ENCODE measurements at regions not wholly inside any gene's neighbourhood (a gene's known extent, or its start where the extent isn't known, plus 50 kb on each side); places are given as distances from the start of the nearest gene placed in this dataset.
A peak's percentile ranks its signal among the peaks of the same experiment; 100 is the strongest.
"Not testable (repeated sequence)": the region's sequence is repeated elsewhere in the genome, so short reads cannot be mapped to it uniquely, and the experiment has no call there.

DNA sequence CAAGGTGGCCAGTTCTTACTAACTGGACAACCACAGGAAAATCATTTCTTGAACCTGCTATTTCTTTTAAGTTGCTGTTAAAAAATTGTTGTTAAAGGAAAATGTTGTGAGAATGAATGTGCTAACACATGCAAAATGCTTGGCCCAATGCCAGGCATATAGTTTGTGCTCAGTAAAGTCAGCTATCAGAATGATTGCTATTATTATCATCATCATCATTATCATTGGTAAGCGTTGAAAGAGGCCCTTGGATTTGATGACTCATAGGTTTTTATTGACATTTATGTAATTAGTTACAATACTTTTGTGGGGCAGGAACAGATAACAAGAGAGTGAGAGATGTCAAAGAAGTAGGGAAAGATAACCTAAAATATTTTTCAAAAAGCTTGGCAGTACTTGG is 394.2 kb upstream of the ZEB2 start:
- no peaks in the 10 kb centered on the region for H3K36me3 ChIP-seq (ENCODE audit: control insufficient read depth, insufficient read depth, low read length)
- H3K27me3 ChIP-seq (ENCODE audit: control insufficient read depth, insufficient read depth, low read length) = no peaks in the 10 kb centered on the region
- H3K27ac ChIP-seq (ENCODE audit: low read depth, low read length) = no peak overlapping the region
- no peak overlapping the region for H3K4me3 ChIP-seq (ENCODE audit: low read depth, low read length)
- no peak overlapping the region for H3K9ac ChIP-seq (ENCODE audit: low read length)
- no peaks in the 10 kb centered on the region for H3K4me1 ChIP-seq (ENCODE audit: control insufficient read depth, insufficient read depth, low read length)
- peaks cover 2% of the 10 kb centered on the region; the same call in 1 of the 2 replicates for H3K9me3 ChIP-seq (ENCODE audit: control insufficient read depth, insufficient read depth, low read depth, low read length)

DNA sequence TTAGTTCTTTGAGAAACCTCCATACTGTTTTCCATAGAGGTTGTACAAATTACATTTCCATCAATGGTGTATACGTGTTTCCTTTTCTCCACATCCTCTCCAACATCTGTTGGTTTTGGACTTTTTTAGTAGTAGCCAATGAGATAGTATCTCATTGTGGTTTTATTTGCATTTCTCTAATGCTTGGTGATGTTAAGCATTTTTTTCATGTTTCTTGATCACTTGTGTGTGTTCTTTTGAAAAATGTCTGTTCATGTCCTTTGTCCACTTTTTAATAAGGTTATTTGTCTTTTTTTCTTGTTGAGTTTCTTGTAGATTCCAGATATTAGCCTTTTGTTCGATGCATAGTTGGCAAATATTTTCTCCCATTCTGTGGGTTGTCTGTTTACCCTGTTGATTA is 392.3 kb upstream of the ZEB2 start:
- Histone ChIP-seq H3K27me3 (ENCODE audit: control insufficient read depth, insufficient read depth, low read length) (no peaks in the 10 kb centered on the region), H3K36me3 (ENCODE audit: control insufficient read depth, insufficient read depth, low read length) (no peaks in the 10 kb centered on the region), H3K9ac (ENCODE audit: low read length) (no peak overlapping the region), H3K4me3 (ENCODE audit: low read depth, low read length) (no peak overlapping the region), H3K27ac (ENCODE audit: low read depth, low read length) (no peak overlapping the region), H3K4me1 (ENCODE audit: control insufficient read depth, insufficient read depth, low read length) (no peaks in the 10 kb centered on the region), H3K9me3 (ENCODE audit: control insufficient read depth, insufficient read depth, low read depth, low read length) (peaks cover 5% of the 10 kb centered on the region; the same call in 1 of the 2 replicates)

DNA sequence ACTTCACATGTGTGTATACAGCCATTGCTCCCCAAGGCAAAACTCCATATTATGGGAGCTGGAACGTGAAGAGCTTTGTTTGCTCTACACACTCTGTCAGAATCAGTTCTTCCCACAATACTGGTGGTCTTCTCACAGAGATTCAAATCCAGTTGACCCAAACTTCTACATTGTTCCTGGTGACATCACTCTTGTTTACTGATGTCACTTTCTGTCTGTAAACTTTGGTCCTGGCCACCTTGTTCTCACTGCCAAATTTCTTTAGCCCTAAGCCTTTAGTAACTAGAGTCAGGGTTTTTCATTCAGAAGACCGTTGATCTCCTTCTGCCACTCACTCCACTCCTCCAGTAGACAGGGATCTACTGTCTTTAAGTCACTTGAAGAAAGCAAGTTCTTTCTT is 386.0 kb upstream of the ZEB2 start:
- Histone ChIP-seq H3K36me3 (ENCODE audit: control insufficient read depth, insufficient read depth, low read length) (no peaks in the 10 kb centered on the region), H3K27ac (ENCODE audit: low read depth, low read length) (no peak overlapping the region), H3K9ac (ENCODE audit: low read length) (no peak overlapping the region), H3K4me1 (ENCODE audit: control insufficient read depth, insufficient read depth, low read length) (peaks cover 3% of the 10 kb centered on the region; the same call in 1 of the 2 replicates), H3K27me3 (ENCODE audit: control insufficient read depth, insufficient read depth, low read length) (no peaks in the 10 kb centered on the region), H3K9me3 (ENCODE audit: control insufficient read depth, insufficient read depth, low read depth, low read length) (peaks cover 2% of the 10 kb centered on the region; the same call in 1 of the 2 replicates), H3K4me3 (ENCODE audit: low read depth, low read length) (no peak overlapping the region)

DNA sequence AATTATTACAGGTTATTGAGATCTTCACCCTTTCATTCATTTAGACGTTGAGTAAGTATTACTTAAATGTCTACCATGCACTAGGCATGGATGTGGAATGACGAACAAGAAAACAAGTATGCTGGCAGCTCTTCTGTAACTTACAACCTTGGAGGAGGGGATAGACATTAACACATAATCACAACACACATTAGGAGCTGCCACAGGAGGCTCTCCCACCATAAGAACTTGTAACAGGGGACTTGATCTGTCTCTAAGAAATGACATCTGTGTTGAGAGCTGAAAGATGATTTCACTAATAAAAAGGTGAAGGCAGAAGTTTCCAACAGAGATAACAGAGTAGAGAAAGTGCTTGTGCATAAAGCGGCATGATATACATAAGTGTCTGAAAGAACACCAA is 384.7 kb upstream of the ZEB2 start:
- Histone ChIP-seq H3K9ac (ENCODE audit: low read length) (no peak overlapping the region), H3K4me1 (ENCODE audit: control insufficient read depth, insufficient read depth, low read length) (peaks cover 3% of the 10 kb centered on the region; the same call in 1 of the 2 replicates), H3K36me3 (ENCODE audit: control insufficient read depth, insufficient read depth, low read length) (no peaks in the 10 kb centered on the region), H3K9me3 (ENCODE audit: control insufficient read depth, insufficient read depth, low read depth, low read length) (peaks cover 2% of the 10 kb centered on the region; the same call in 1 of the 2 replicates), H3K4me3 (ENCODE audit: low read depth, low read length) (no peak overlapping the region; the same call in 1 of the 2 replicates), H3K27ac (ENCODE audit: low read depth, low read length) (no peak overlapping the region), H3K27me3 (ENCODE audit: control insufficient read depth, insufficient read depth, low read length) (no peaks in the 10 kb centered on the region)

DNA sequence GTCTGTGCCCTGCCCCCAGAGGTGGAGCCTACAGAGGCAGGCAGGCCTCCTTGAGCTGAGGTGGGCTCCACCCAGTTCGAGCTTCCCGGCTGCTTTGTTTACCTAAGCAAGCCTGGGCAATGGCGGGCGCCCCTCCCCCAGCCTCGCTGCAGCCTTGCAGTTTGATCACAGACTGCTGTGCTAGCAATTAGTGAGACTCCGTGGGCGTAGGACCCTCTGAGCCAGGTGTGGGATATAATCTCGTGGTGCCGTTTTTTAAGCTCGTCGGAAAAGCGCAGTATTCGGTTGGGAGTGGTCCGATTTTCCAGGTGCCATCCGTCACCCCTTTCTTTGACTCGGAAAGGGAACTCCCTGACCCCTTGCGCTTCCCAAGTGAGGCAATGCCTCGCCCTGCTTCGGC is 383.1 kb upstream of the ZEB2 start:
- H3K4me3 ChIP-seq (ENCODE audit: low read depth, low read length) = peak overlapping the region; percentile 65
- not testable (repeated sequence) for H3K4me1 ChIP-seq (ENCODE audit: control insufficient read depth, insufficient read depth, low read length); H3K36me3 ChIP-seq (ENCODE audit: control insufficient read depth, insufficient read depth, low read length); H3K27ac ChIP-seq (ENCODE audit: low read depth, low read length); H3K9me3 ChIP-seq (ENCODE audit: control insufficient read depth, insufficient read depth, low read depth, low read length); H3K27me3 ChIP-seq (ENCODE audit: control insufficient read depth, insufficient read depth, low read length)
- H3K9ac ChIP-seq (ENCODE audit: low read length) = peak overlapping the region; percentile 66

DNA sequence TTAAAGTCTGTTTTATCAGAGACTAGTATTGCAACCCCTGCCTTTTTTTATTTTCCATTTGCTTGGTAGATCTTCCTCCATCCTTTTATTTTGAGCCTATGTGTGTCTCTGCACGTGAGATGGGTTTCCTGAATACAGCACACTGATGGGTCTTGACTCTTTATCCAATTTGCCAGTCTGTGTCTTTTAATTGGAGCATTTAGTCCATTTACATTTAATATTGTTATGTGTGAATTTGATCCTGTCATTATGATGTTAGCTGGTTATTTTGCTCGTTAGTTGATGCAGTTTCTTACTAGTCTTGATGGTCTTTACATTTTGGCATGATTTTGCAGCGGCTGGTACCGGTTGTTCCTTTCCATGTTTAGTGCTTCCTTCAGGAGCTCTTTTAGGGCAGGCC is 381.5 kb upstream of the ZEB2 start:
- not testable (repeated sequence) for H3K36me3 ChIP-seq (ENCODE audit: control insufficient read depth, insufficient read depth, low read length); H3K9ac ChIP-seq (ENCODE audit: low read length)

DNA sequence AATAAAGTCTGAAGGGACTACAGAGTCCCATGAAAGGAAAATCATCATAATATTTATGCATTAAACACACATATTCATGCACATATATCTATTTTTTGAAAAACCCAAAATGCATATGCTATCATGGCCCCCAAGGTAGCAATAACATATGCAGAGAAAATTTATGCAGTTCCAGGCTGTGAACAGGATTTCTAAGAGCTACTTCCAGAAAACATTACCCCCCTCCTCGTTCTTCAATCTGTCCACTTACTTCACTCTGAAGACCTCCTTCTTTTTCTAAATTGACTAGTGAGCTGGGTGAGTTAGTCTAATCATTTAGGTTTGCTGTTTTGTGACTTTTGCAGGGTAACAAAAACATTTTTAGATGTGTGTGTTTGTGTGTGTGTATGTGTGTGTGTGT is 376.4 kb upstream of the ZEB2 start:
- no peak overlapping the region for H3K4me3 ChIP-seq (ENCODE audit: low read depth, low read length)
- no peaks in the 10 kb centered on the region for H3K36me3 ChIP-seq (ENCODE audit: control insufficient read depth, insufficient read depth, low read length)
- H3K9ac ChIP-seq (ENCODE audit: low read length) = no peak overlapping the region

More for the DNA sequence above, 381.5 kb upstream of the ZEB2 start:
- not testable (repeated sequence) for H3K4me1 ChIP-seq (ENCODE audit: control insufficient read depth, insufficient read depth, low read length); H3K27ac ChIP-seq (ENCODE audit: low read depth, low read length); H3K4me3 ChIP-seq (ENCODE audit: low read depth, low read length); H3K27me3 ChIP-seq (ENCODE audit: control insufficient read depth, insufficient read depth, low read length); H3K9me3 ChIP-seq (ENCODE audit: control insufficient read depth, insufficient read depth, low read depth, low read length)

DNA sequence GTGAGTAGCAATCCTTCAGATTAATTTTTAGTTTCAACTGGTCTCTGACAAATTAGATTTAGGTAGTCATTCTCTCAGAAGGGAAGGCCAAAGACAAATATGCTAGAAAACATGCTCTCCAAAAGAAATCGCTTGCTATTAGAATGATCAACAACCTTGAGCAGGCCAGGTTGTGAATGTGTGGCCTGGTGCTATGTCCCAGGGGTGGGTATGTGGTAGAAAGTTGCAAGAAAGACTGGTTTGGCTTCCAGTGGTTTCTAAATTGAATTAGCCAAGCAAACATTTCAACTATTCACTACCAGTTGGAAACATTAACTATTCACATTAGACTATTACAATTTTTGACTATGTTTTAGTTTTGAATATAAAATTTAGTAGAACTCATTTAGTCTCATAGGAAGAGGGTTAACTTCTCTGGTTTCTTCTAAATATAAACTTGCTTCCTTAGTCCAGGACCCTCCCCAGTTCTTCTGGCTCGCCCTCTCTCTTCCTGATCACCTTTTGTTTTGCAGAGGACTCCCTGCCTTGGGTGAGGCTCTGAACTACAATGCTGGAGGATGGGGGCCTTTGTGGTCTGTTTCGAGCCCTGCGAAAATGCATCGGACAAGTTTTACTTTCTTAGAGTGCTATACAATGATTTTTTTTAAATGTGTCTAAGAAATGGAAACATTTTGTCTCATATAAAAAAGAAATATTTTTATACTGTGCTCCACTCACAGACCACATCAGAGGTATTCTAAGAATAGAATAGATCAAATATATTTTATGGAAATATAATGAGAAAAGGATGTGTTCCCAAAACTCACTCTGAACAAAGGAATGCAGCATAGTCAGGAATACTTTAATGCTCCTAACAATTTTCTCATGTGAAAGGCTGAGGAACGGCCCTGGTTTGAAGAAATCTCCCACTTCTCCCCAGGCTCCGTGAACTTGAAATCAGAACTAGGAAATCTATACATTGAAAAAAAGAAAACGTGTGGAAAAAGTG is 375.0 kb upstream of the ZEB2 start:
- Histone ChIP-seq H3K4me1 (ENCODE audit: control insufficient read depth, insufficient read depth, low read length) (peaks cover 14% of the 10 kb centered on the region), H3K36me3 (ENCODE audit: control insufficient read depth, insufficient read depth, low read length) (no peaks in the 10 kb centered on the region), H3K27me3 (ENCODE audit: control insufficient read depth, insufficient read depth, low read length) (no peaks in the 10 kb centered on the region), H3K9me3 (ENCODE audit: control insufficient read depth, insufficient read depth, low read depth, low read length) (no peaks in the 10 kb centered on the region), H3K4me3 (ENCODE audit: low read depth, low read length) (no peak overlapping the region), H3K9ac (ENCODE audit: low read length) (no peak overlapping the region), H3K27ac (ENCODE audit: low read depth, low read length) (peak overlapping the region; percentile 54; the same call in 1 of the 2 replicates)

More for the DNA sequence above, 376.4 kb upstream of the ZEB2 start:
- Histone ChIP-seq H3K27ac (ENCODE audit: low read depth, low read length) (no peak overlapping the region), H3K4me1 (ENCODE audit: control insufficient read depth, insufficient read depth, low read length) (peaks cover 14% of the 10 kb centered on the region), H3K9me3 (ENCODE audit: control insufficient read depth, insufficient read depth, low read depth, low read length) (no peaks in the 10 kb centered on the region), H3K27me3 (ENCODE audit: control insufficient read depth, insufficient read depth, low read length) (no peaks in the 10 kb centered on the region)

DNA sequence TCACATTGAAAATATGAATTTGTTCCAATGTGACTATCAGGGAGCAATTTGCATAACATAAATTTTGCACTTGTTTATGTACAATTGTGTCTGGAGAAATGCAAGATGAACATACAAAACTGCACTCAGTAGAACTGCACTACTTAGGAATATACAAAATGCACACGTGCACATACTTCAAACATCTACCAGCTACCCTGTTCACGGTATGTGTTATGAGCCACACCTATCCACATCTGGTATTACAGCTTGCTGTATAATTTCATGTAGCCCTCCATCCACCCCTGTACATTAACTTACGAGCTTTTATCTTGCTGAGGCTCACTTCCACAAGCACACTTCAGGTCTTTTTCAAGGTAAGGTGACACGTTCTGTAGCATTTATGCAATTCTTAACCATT is 373.5 kb upstream of the ZEB2 start:
- Histone ChIP-seq H3K27me3 (ENCODE audit: control insufficient read depth, insufficient read depth, low read length) (no peaks in the 10 kb centered on the region), H3K9me3 (ENCODE audit: control insufficient read depth, insufficient read depth, low read depth, low read length) (no peaks in the 10 kb centered on the region), H3K9ac (ENCODE audit: low read length) (no peak overlapping the region), H3K4me3 (ENCODE audit: low read depth, low read length) (no peak overlapping the region), H3K4me1 (ENCODE audit: control insufficient read depth, insufficient read depth, low read length) (peaks cover 14% of the 10 kb centered on the region), H3K27ac (ENCODE audit: low read depth, low read length) (no peak overlapping the region), H3K36me3 (ENCODE audit: control insufficient read depth, insufficient read depth, low read length) (no peaks in the 10 kb centered on the region)

DNA sequence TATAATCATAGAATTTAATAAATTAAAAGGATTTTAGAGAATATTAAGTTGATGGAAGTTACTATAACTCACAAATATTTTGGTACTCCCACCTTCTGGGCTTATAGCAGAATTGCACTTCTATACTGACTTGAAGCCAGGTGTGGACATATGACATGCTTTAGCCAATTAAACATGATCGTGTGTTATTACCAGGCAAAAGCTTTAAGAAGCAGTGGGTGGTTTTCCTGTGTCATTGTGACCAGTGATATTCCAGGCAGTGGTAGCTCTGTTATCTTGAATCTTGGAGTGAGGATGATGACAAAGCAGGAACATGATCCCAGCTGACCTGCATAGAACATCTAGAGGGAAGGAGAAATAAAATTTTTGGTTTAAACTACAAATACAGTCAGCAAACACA is 370.9 kb upstream of the ZEB2 start:
- H3K27ac ChIP-seq (ENCODE audit: low read depth, low read length) = no peak overlapping the region
- H3K4me3 ChIP-seq (ENCODE audit: low read depth, low read length) = no peak overlapping the region
- H3K36me3 ChIP-seq (ENCODE audit: control insufficient read depth, insufficient read depth, low read length) = no peaks in the 10 kb centered on the region
- H3K4me1 ChIP-seq (ENCODE audit: control insufficient read depth, insufficient read depth, low read length) = peaks cover 12% of the 10 kb centered on the region
- H3K9ac ChIP-seq (ENCODE audit: low read length) = no peak overlapping the region
- no peaks in the 10 kb centered on the region for H3K9me3 ChIP-seq (ENCODE audit: control insufficient read depth, insufficient read depth, low read depth, low read length)
- no peaks in the 10 kb centered on the region for H3K27me3 ChIP-seq (ENCODE audit: control insufficient read depth, insufficient read depth, low read length)

DNA sequence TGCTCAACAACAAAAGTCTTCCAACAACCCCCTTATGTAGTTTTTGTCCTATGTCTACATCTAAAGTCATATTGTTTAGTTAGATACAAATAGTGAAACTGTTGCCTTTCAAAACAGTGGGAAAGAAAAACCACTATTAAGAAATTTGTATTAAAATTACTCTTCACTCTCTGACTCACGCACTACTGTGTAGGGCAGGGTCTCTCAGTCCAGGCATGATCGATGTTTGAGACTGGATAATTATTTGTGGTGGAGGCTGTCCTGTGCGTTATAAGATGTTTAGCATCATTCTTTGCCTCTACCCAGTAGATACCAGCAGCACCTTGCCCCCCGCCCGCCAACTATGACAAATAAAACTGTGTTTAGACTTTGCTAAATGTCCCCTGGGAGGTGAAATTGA is 369.4 kb upstream of the ZEB2 start:
- H3K27me3 ChIP-seq (ENCODE audit: control insufficient read depth, insufficient read depth, low read length) = no peaks in the 10 kb centered on the region
- no peaks in the 10 kb centered on the region for H3K36me3 ChIP-seq (ENCODE audit: control insufficient read depth, insufficient read depth, low read length)
- peaks cover 2% of the 10 kb centered on the region; the same call in 1 of the 2 replicates for H3K4me1 ChIP-seq (ENCODE audit: control insufficient read depth, insufficient read depth, low read length)
- H3K9me3 ChIP-seq (ENCODE audit: control insufficient read depth, insufficient read depth, low read depth, low read length) = no peaks in the 10 kb centered on the region
- H3K4me3 ChIP-seq (ENCODE audit: low read depth, low read length) = no peak overlapping the region
- H3K9ac ChIP-seq (ENCODE audit: low read length) = no peak overlapping the region
- no peak overlapping the region for H3K27ac ChIP-seq (ENCODE audit: low read depth, low read length)

Measured in HUES6 (cell line).